Mammary epithelial cell (primary cell): ENCODE measurements at regions not wholly inside any gene's neighbourhood (a gene's known extent, or its start where the extent isn't known, plus 50 kb on each side); places are given as distances from the start of the nearest gene placed in this dataset.

Experiments
- CTCF ChIP-seq, 2 donors: IDR thresholded peaks in 1 of 2; conservative IDR thresholded peaks in 1 of 2; 2 replicates each; pipeline ENCODE4 v1.5.1; 2011 to 2012; ENCODE audit warnings: inconsistent platforms in 2 of 2, low read length in 2 of 2, mild to moderate bottlenecking in 2 of 2, control low read depth in 1 of 2, low read depth in 1 of 2; ENCODE audit not compliant: insufficient read depth in 1 of 2; ENCODE audit errors: extremely low read depth in 1 of 2
- EZH2 ChIP-seq: IDR thresholded peaks from 2 replicates; pipeline ENCODE4 v1.6.1; 2012; ENCODE audit warnings: low read length, inconsistent platforms, borderline replicate concordance

- no peak for TF ChIP-seq CTCF (conservative IDR thresholded peaks at IDR 0.05 in 1 of 2, IDR thresholded peaks at IDR 0.05 in 1 of 2; ENCODE audit: extremely low read depth in 1 of 2, insufficient read depth in 1 of 2, low read depth in 1 of 2, low read length in 2 of 2)
- TF ChIP-seq EZH2, result no peak
These were observed 342.2 kb upstream of the HTR2A start for GRCh38 chr13:47239025-47239424.
